WTC11 (cell line): ENCODE measurements at regions not wholly inside any gene's neighbourhood (a gene's known extent, or its start where the extent isn't known, plus 50 kb on each side); places are given as distances from the start of the nearest gene placed in this dataset.
"Not testable (repeated sequence)": the region's sequence is repeated elsewhere in the genome, so short reads cannot be mapped to it uniquely, and the experiment has no call there.

Source experiments
- ATAC-seq: fragments of 200-7000 bp; cut with Tn5 transposase; 2 replicates; pipeline ENCODE4 v1.10.0; 2021; ENCODE audit warnings: mild to moderate bottlenecking, moderate library complexity
- CTCF ChIA-PET: fragments of 300-600 bp; sonication (Branson Sonifier 250); formaldehyde crosslinking; loops from one replicate; lab custom pipeline; 2021; ENCODE audit warnings: antibody characterized with exemption; lab: Charles Lee
- POLR2A ChIA-PET: fragments of 350-600 bp; sonication (Branson Sonifier 250); formaldehyde crosslinking; loops from one replicate; lab custom pipeline; 2021; ENCODE audit warnings: antibody characterized with exemption; lab: Charles Lee
- DNase-seq: peaks from one replicate; pipeline ENCODE4 v3.0.0; 2021; ENCODE audit warnings: low spot score
- H3K27ac Mint-ChIP-seq: 2 replicates; pipeline ENCODE4 v1.8.0; 2021; ENCODE audit warnings: mixed read lengths
- H3K27me3 Mint-ChIP-seq: 2 replicates; pipeline ENCODE4 v1.8.0; 2021; ENCODE audit warnings: low read depth, mild to moderate bottlenecking, moderate library complexity, mixed read lengths
- H3K36me3 Mint-ChIP-seq: 2 replicates; pipeline ENCODE4 v1.8.0; 2021; ENCODE audit warnings: mixed read lengths
- H3K4me1 Mint-ChIP-seq: 2 replicates; pipeline ENCODE4 v1.8.0; 2022; ENCODE audit warnings: mixed read lengths
- H3K4me3 Mint-ChIP-seq: 2 replicates; pipeline ENCODE4 v1.8.0; 2021; ENCODE audit warnings: mild to moderate bottlenecking, moderate library complexity, mixed read lengths
- H3K9me3 Mint-ChIP-seq: 2 replicates; pipeline ENCODE4 v1.8.0; 2021; ENCODE audit warnings: mixed read lengths
- CBFB ChIP-seq: sonication (generic); formaldehyde crosslinking; IDR thresholded peaks from 2 replicates; pipeline ENCODE4 v1.8.1; 2022; ENCODE audit warnings: mild to moderate bottlenecking, low read depth, missing genetic modification reagents
- E2F1 ChIP-seq: sonication (generic); formaldehyde crosslinking; IDR thresholded peaks from 2 replicates; pipeline ENCODE4 v1.8.0; 2022; ENCODE audit warnings: mild to moderate bottlenecking, missing genetic modification reagents
- IRF1 ChIP-seq: sonication (generic); formaldehyde crosslinking; IDR thresholded peaks from 2 replicates; pipeline ENCODE4 v1.8.0; 2023; ENCODE audit warnings: missing genetic modification reagents
- JAZF1 ChIP-seq: fragments of 250-450 bp; sonication (Bioruptor Pico); IDR thresholded peaks from 2 replicates; pipeline ENCODE4 v1.9.0; 2021; ENCODE audit warnings: moderate library complexity, mild to moderate bottlenecking, inconsistent platforms
- KAT7 ChIP-seq: sonication (generic); formaldehyde crosslinking; IDR thresholded peaks from 2 replicates; pipeline ENCODE4 v1.8.1; 2023; ENCODE audit warnings: missing genetic modification reagents, mild to moderate bottlenecking, borderline replicate concordance
- MAX ChIP-seq: sonication (generic); formaldehyde crosslinking; IDR thresholded peaks from 2 replicates; pipeline ENCODE4 v1.8.0; 2022; ENCODE audit warnings: mild to moderate bottlenecking, missing genetic modification reagents
- MLX ChIP-seq: sonication (generic); formaldehyde crosslinking; IDR thresholded peaks from 2 replicates; pipeline ENCODE4 v1.8.1; 2023; ENCODE audit warnings: mild to moderate bottlenecking, missing genetic modification reagents, moderate library complexity
- PRRX2 ChIP-seq: fragments of 250-450 bp; sonication (Bioruptor Pico); IDR thresholded peaks from 2 replicates; pipeline ENCODE4 v1.8.0; 2021; ENCODE audit warnings: mild to moderate bottlenecking
- SOX15 ChIP-seq: fragments of 250-450 bp; sonication (Bioruptor Pico); IDR thresholded peaks from 2 replicates; pipeline ENCODE4 v1.9.0; 2021; ENCODE audit warnings: mild to moderate bottlenecking
- SP1 ChIP-seq: sonication (generic); formaldehyde crosslinking; conservative IDR thresholded peaks from 2 replicates; pipeline ENCODE4 v1.8.1; 2022; ENCODE audit warnings: missing genetic modification reagents
- TEAD1 ChIP-seq: sonication (generic); formaldehyde crosslinking; IDR thresholded peaks from 2 replicates; pipeline ENCODE4 v1.8.0; 2022; ENCODE audit warnings: mild to moderate bottlenecking, missing genetic modification reagents
- TEAD4 ChIP-seq: sonication (generic); formaldehyde crosslinking; IDR thresholded peaks from 2 replicates; pipeline ENCODE4 v1.8.0; 2022; ENCODE audit warnings: mild to moderate bottlenecking, missing genetic modification reagents
- TP53 ChIP-seq: sonication (generic); formaldehyde crosslinking; IDR thresholded peaks from 2 replicates; pipeline ENCODE4 v1.8.1; 2023; ENCODE audit warnings: mild to moderate bottlenecking, missing genetic modification reagents
- USF2 ChIP-seq: sonication (generic); formaldehyde crosslinking; IDR thresholded peaks from 2 replicates; pipeline ENCODE4 v1.8.1; 2023; ENCODE audit warnings: mild to moderate bottlenecking, missing genetic modification reagents, moderate library complexity
- ZBTB43 ChIP-seq: sonication (generic); formaldehyde crosslinking; IDR thresholded peaks from 2 replicates; pipeline ENCODE4 v1.8.1; 2023; ENCODE audit warnings: mild to moderate bottlenecking, missing genetic modification reagents
- ZNF263 ChIP-seq: sonication (generic); formaldehyde crosslinking; IDR thresholded peaks from 2 replicates; pipeline ENCODE4 v1.8.1; 2022; ENCODE audit warnings: low read depth, mild to moderate bottlenecking, moderate library complexity, missing genetic modification reagents
- ZNF281 ChIP-seq: sonication (generic); formaldehyde crosslinking; IDR thresholded peaks from 2 replicates; pipeline ENCODE4 v1.8.0; 2023; ENCODE audit warnings: mild to moderate bottlenecking, missing genetic modification reagents
- ZNF671 ChIP-seq: fragments of 250-450 bp; sonication (Bioruptor Pico); IDR thresholded peaks from 2 replicates; pipeline ENCODE4 v1.8.0; 2021; ENCODE audit warnings: mild to moderate bottlenecking

- DNase-seq, H3K9me3 Mint-ChIP-seq, POLR2A ChIA-PET, H3K27me3 Mint-ChIP-seq, H3K4me3 Mint-ChIP-seq, H3K36me3 Mint-ChIP-seq, ATAC-seq, H3K4me1 Mint-ChIP-seq, H3K27ac Mint-ChIP-seq: not testable (repeated sequence)
- CTCF ChIA-PET: interaction anchor here (0.7 kb wide), 1 partner anchor 241 kb away, joined by 5 read pairs; no protein-coding TSS in a partner anchor
Observed at GRCh38 chr19:30114095-30114494, 172.1 kb downstream of the URI1 start.

GRCh38 chr19:30115947-30116346 lies 173.9 kb downstream of the URI1 start:
- CTCF ChIA-PET: no interaction called here
- Mint-ChIP-seq H3K4me3 (no peak overlapping the region), H3K27ac (no peak overlapping the region), H3K27me3 (no peaks in the 10 kb centered on the region), H3K36me3 (no peaks in the 10 kb centered on the region), H3K4me1 (no peaks in the 10 kb centered on the region), H3K9me3 (peaks cover 5% of the 10 kb centered on the region)
- ATAC-seq: no peak
- DNase-seq: no peak
- no peak for TF ChIP-seq TEAD4
- TF ChIP-seq PRRX2 (CRISPR knock-in tag): no peak
- TF ChIP-seq IRF1 (CRISPR knock-in tag): no peak
- TF ChIP-seq SOX15 (CRISPR knock-in tag): no peak
- TF ChIP-seq ZNF263: no peak
- no peak for TF ChIP-seq CBFB (CRISPR knock-in tag)
- TF ChIP-seq JAZF1 (CRISPR knock-in tag): no peak
- no peak for TF ChIP-seq KAT7 (CRISPR knock-in tag)
- TF ChIP-seq ZNF671 (CRISPR knock-in tag): no peak
- no peak for TF ChIP-seq USF2 (CRISPR knock-in tag)
- no peak for TF ChIP-seq E2F1 (CRISPR knock-in tag)
- TF ChIP-seq ZNF281: no peak
- TF ChIP-seq MLX (CRISPR knock-in tag): no peak
- POLR2A ChIA-PET: no interaction called here

- POLR2A ChIA-PET: no interaction called here
- no peaks in the 10 kb centered on the region for H3K36me3 Mint-ChIP-seq
- H3K27me3 Mint-ChIP-seq: no peaks in the 10 kb centered on the region
Observed at GRCh38 chr19:30116530-30116929, 174.5 kb downstream of the URI1 start.

More at GRCh38 chr19:30116530-30116929, 174.5 kb downstream of the URI1 start:
- Mint-ChIP-seq H3K4me1 (no peaks in the 10 kb centered on the region), H3K27ac (no peak overlapping the region), H3K9me3 (peaks cover 8% of the 10 kb centered on the region), H3K4me3 (no peak overlapping the region)
- TF ChIP-seq MAX (no peak), TEAD1 (no peak), ZBTB43 (no peak), TP53 (CRISPR knock-in tag) (no peak), SP1 (CRISPR knock-in tag) (no peak), SOX15 (CRISPR knock-in tag) (no peak)
- no peak for DNase-seq
- no peak for ATAC-seq
- CTCF ChIA-PET: no interaction called here
